Spleen (tissue), 7 donors: ENCODE measurements at regions not wholly inside any gene's neighbourhood (a gene's known extent, or its start where the extent isn't known, plus 50 kb on each side); places are given as distances from the start of the nearest gene placed in this dataset.

ENCODE experiments used
- POLR2A ChIP-seq, 3 donors: fragments of 450-650 bp; IDR thresholded peaks; one replicate each; pipeline ENCODE4 v1.5.1; 2017; ENCODE audit warnings: antibody characterized with exemption in 3 of 3, mild to moderate bottlenecking in 1 of 3
- POLR2AphosphoS5 ChIP-seq, 3 donors: sonication (generic); formaldehyde crosslinking; IDR thresholded peaks; one replicate each; pipeline ENCODE4 v1.5.1; 2017; ENCODE audit warnings: antibody characterized with exemption in 3 of 3
- TF ChIP-seq, protein P1 (sequence below), 11 experiments: fragments of 200-600 bp in 7 of 11; fragments of 450-650 bp in 4 of 11; sonication (generic) in 4 of 11; IDR thresholded peaks in 8 of 11; conservative IDR thresholded peaks in 3 of 11; 1 replicate in 7 of 11; 2 replicates in 4 of 11; pipeline versions ENCODE4 v1.4.0 to v1.8.0; 2016 to 2021; ENCODE audit warnings: antibody characterized with exemption in 11 of 11, inconsistent platforms in 4 of 11, mild to moderate bottlenecking in 1 of 11
- donor health status: DM: no; HTN: no; CAD: no; lungs with moderate emphysema.
- donor health status: DM: no; HTN: no; CAD: no.
- donor health status: DM: no; HTN: no; CAD: no.

DNA sequence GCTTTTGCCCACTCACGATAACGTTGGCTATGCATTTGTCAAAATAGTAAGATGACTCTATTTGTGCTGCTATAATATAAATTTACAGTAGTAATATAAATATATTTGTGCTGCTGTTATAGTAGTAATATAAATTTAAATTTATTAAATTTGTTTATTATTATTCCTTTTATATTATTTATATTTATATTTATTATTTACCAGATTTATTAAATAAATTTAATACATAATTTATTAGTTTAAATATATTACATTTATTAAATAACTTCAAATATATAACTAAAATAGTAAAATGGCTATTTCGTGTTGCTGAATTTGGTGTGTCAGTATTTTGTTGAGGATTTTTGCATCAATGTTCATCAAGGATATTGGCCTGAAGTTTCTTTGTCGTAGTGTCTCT is 246.5 kb upstream of the FGF16 start:
- TF ChIP-seq POLR2AphosphoS5 (IDR thresholded peaks at IDR 0.05) (no peak), POLR2A (IDR thresholded peaks at IDR 0.05) (no peak)
- TF ChIP-seq, protein P1, sequence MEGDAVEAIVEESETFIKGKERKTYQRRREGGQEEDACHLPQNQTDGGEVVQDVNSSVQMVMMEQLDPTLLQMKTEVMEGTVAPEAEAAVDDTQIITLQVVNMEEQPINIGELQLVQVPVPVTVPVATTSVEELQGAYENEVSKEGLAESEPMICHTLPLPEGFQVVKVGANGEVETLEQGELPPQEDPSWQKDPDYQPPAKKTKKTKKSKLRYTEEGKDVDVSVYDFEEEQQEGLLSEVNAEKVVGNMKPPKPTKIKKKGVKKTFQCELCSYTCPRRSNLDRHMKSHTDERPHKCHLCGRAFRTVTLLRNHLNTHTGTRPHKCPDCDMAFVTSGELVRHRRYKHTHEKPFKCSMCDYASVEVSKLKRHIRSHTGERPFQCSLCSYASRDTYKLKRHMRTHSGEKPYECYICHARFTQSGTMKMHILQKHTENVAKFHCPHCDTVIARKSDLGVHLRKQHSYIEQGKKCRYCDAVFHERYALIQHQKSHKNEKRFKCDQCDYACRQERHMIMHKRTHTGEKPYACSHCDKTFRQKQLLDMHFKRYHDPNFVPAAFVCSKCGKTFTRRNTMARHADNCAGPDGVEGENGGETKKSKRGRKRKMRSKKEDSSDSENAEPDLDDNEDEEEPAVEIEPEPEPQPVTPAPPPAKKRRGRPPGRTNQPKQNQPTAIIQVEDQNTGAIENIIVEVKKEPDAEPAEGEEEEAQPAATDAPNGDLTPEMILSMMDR (IDR thresholded peaks at IDR 0.05 in 8 of 11, conservative IDR thresholded peaks at IDR 0.05 in 3 of 11) = no peak
